Endothelial cell (in vitro differentiated cells): ENCODE measurements at regions not wholly inside any gene's neighbourhood (a gene's known extent, or its start where the extent isn't known, plus 50 kb on each side); places are given as distances from the start of the nearest gene placed in this dataset.
"Not testable (repeated sequence)": the region's sequence is repeated elsewhere in the genome, so short reads cannot be mapped to it uniquely, and the experiment has no call there.

Experiments used
- DNase-seq: peaks from one replicate; pipeline ENCODE4 v3.0.0; 2021; ENCODE audit warnings: low spot score
- H3K27ac Mint-ChIP-seq: one replicate; pipeline ENCODE4 v1.8.0; 2021; ENCODE audit warnings: mixed read lengths, inconsistent platforms; ENCODE audit not compliant: unreplicated experiment
- H3K27me3 Mint-ChIP-seq: one replicate; pipeline ENCODE4 v1.8.0; 2021; ENCODE audit warnings: mild to moderate bottlenecking, moderate library complexity, mixed read lengths, inconsistent platforms; ENCODE audit not compliant: unreplicated experiment
- H3K36me3 Mint-ChIP-seq: one replicate; pipeline ENCODE4 v1.8.0; 2021; ENCODE audit warnings: mild to moderate bottlenecking, low read depth, mixed read lengths, inconsistent platforms; ENCODE audit not compliant: unreplicated experiment
- H3K4me1 Mint-ChIP-seq: one replicate; pipeline ENCODE4 v1.8.0; 2021; ENCODE audit warnings: mild to moderate bottlenecking, mixed read lengths, inconsistent platforms; ENCODE audit not compliant: unreplicated experiment
- H3K4me3 Mint-ChIP-seq: one replicate; pipeline ENCODE4 v1.8.0; 2021; ENCODE audit warnings: mild to moderate bottlenecking, mixed read lengths, inconsistent platforms; ENCODE audit not compliant: unreplicated experiment
- H3K9me3 Mint-ChIP-seq: one replicate; pipeline ENCODE4 v1.8.0; 2021; ENCODE audit warnings: mixed read lengths, inconsistent platforms; ENCODE audit not compliant: unreplicated experiment
- TF ChIP-seq, protein P1 (sequence below): fragments of 200-600 bp; sonication (generic); IDR thresholded peaks from one replicate; pipeline ENCODE4 v1.5.0; 2021; ENCODE audit warnings: antibody characterized with exemption; ENCODE audit not compliant: unreplicated experiment

DNA sequence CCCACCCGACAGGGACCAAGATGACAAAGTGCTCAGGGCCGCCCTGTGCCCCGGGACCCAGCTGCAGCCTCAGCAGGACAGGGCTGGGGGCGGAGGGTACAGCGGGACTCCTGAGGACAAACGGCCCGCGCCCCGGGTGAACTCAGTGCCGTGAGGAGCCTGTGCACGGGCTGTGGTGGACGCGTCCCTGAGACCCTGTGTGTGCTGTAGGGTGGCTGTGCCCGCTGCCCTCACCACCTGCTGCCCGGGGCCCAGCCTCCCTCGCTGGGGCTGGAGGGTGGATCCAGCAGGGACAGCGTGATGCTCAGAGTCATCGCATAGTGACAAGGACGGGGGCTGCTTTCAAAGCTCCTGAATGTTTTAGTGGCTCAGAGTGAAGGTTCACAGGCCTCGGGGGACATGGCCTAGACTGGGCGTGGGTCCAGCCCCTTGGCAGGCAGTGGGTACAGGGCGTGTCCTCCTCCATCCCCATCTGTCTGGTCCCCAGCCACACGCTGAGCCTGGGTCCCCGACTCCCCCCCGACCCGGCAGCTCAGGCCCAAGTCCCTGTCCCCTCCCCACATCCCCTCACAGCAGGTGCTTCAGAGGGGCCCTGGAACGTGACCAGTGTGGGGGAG is 172.7 kb downstream of the TMEM121 start:
- DNase-seq, H3K27ac Mint-ChIP-seq, H3K4me3 Mint-ChIP-seq, H3K4me1 Mint-ChIP-seq: not testable (repeated sequence)
- Mint-ChIP-seq H3K36me3 (peaks cover 36% of the 10 kb centered on the region), H3K27me3 (peaks cover 34% of the 10 kb centered on the region), H3K9me3 (peaks cover 43% of the 10 kb centered on the region)

DNA sequence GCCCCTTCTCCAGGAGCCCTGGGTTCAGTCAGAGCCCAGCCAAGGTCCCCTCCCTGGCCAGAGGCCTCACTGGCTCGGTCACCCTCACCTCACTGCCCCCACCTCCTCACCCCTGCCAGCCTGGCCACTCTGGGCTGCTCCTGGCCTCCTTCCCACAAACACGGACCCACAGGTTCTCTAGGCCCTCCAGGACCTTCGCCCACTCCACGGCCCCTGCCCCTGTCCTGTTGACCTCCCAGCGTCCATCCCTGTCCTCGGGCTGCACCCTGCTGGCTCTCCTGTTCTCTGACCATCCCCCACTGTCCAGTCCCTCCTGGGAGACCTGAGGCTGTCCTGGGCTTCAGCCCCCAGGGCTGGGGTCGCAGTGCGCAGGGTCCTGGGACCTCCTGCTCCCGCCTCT is 173.3 kb downstream of the TMEM121 start:
- H3K4me1 Mint-ChIP-seq, DNase-seq, H3K27ac Mint-ChIP-seq, H3K4me3 Mint-ChIP-seq: not testable (repeated sequence)
- Mint-ChIP-seq H3K27me3 (peaks cover 28% of the 10 kb centered on the region), H3K36me3 (peaks cover 30% of the 10 kb centered on the region), H3K9me3 (peaks cover 36% of the 10 kb centered on the region)

DNA sequence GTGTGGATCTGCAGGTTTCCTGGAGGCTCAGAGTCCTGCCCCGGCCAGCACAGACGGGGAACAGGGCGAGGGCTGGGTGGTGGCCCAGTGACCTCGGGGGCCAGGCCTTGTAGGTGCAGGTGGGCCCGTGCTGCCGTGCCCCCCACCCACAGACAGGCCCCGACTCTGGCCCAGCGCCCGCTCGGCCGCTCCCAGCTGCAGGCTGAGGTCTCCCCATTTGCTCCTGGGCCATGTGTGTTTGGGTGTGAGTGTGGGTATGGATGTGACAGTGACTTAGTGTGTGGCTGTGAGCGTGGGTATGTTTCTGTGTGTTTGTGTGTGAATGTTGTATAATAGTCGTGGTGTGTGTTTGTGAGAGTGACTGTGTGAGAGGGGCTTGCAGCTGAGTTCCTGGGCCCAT is 173.8 kb downstream of the TMEM121 start:
- H3K4me1 Mint-ChIP-seq, DNase-seq: not testable (repeated sequence)
- Mint-ChIP-seq H3K4me3 (peak overlapping the region; percentile 86), H3K36me3 (peaks cover 28% of the 10 kb centered on the region), H3K9me3 (peaks cover 35% of the 10 kb centered on the region), H3K27me3 (peaks cover 26% of the 10 kb centered on the region), H3K27ac (peak overlapping the region; percentile 88)

DNA sequence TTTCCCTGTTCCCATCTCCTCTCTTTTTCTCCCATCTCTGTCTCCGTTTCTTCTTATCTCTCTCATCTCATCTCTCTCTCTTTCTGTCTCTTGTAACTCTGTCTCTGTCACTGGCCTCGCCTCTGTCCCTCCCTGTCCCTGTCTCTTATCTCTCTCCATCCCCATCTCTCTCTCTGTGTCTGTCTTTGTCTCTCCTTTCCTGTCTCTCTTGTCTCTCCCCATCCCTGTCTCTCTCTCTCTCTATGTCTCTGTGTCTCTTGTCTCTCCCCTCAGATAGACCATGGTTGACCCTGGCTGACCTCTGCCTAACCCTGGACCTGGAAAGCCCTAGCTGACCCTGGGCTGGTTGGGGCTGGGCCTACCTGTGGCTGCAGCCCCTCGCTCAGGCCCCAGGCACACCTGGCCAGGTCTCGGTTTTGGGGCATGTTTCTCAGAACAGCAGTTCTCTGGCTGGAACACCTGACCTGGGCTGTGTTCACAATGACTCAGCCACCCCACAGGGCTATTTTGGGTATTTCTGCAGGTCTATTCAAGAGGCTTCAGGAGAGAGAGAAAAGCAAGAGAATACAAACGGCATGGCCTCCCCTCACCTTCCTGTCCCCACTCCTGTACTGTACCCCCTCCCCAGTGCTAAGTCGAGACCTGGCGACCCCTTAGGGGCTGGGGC is 174.4 kb downstream of the TMEM121 start:
- TF ChIP-seq, protein P1, sequence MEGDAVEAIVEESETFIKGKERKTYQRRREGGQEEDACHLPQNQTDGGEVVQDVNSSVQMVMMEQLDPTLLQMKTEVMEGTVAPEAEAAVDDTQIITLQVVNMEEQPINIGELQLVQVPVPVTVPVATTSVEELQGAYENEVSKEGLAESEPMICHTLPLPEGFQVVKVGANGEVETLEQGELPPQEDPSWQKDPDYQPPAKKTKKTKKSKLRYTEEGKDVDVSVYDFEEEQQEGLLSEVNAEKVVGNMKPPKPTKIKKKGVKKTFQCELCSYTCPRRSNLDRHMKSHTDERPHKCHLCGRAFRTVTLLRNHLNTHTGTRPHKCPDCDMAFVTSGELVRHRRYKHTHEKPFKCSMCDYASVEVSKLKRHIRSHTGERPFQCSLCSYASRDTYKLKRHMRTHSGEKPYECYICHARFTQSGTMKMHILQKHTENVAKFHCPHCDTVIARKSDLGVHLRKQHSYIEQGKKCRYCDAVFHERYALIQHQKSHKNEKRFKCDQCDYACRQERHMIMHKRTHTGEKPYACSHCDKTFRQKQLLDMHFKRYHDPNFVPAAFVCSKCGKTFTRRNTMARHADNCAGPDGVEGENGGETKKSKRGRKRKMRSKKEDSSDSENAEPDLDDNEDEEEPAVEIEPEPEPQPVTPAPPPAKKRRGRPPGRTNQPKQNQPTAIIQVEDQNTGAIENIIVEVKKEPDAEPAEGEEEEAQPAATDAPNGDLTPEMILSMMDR = no peak
- H3K4me3 Mint-ChIP-seq = peak overlapping the region; percentile 86
- H3K27me3 Mint-ChIP-seq = peaks cover 27% of the 10 kb centered on the region
- H3K27ac Mint-ChIP-seq = peak overlapping the region; percentile 88
- H3K36me3 Mint-ChIP-seq = peaks cover 29% of the 10 kb centered on the region
- H3K9me3 Mint-ChIP-seq = peaks cover 37% of the 10 kb centered on the region
- H3K4me1 Mint-ChIP-seq = no peaks in the 10 kb centered on the region
- DNase-seq = no peak

DNA sequence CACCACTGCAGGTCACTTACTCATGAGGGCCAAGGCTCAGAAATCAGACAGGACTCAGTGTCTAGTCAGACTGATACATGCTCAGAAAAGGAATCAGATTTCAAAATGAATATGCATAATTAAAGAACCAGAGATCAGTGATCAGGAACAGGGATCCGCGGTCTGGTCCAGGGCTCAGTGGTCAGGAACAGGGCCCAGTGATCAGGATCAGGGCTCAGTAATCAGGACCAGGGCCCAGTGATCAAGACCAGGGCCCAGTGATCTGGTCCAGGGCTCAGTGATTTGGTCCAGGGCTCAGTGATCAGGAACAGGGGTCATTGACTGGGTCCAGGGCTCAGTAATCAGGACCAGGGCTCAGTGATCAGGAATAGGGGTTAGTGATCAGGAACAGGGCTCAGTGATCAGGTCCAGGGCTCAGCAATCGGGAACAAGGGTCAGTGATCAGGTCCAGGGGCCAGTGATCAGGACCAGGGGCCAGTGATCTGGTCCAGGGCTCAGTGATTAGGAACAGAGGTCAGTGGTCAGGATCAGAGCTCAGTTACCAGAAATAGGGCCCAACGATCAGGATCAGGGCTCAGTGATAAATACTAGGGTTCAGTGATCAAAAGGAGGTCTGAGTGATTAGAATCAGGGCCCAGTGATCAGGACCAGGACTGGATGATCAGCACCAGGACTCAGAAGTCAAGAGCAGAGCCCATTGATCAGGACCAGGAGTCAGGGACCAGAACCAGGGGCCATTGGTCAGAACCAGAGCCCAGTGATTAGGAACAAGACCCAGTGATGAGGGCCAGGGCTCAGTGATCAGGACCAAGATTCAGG is 175.3 kb downstream of the TMEM121 start:
- DNase-seq = no peak
- H3K4me1 Mint-ChIP-seq = no peaks in the 10 kb centered on the region
- no peak overlapping the region for H3K4me3 Mint-ChIP-seq
- H3K9me3 Mint-ChIP-seq = peaks cover 37% of the 10 kb centered on the region
- peaks cover 27% of the 10 kb centered on the region for H3K27me3 Mint-ChIP-seq
- no peak overlapping the region for H3K27ac Mint-ChIP-seq
- H3K36me3 Mint-ChIP-seq = peaks cover 29% of the 10 kb centered on the region
- TF ChIP-seq, protein P1 = no peak

DNA sequence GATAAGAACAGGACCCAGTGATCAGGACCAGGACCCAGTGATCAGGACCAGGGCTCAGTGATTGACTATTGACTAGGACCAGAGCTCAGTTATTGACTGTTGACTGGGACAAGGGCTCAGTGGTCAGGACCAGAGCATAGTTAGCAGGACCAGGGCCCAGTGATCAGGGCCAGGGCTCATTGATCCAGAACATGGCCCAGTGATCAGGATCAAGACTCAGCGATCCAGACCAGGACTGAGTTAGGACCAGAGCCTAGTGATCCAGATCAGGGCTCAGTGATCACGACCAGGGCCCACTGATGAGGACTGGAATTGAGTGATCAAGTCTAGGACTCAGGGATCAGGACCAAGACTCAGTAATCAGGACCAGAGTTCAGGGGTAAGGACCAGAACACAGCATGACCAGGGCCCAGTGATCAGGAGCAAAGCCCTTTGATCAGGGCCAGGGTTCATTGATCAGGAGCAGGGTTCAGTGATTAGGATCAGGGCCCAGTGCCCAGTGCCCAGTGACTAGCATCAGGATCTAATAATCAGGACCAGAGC is 176.0 kb downstream of the TMEM121 start:
- Mint-ChIP-seq H3K36me3 (peaks cover 29% of the 10 kb centered on the region), H3K9me3 (peaks cover 37% of the 10 kb centered on the region), H3K4me1 (no peaks in the 10 kb centered on the region)

DNA sequence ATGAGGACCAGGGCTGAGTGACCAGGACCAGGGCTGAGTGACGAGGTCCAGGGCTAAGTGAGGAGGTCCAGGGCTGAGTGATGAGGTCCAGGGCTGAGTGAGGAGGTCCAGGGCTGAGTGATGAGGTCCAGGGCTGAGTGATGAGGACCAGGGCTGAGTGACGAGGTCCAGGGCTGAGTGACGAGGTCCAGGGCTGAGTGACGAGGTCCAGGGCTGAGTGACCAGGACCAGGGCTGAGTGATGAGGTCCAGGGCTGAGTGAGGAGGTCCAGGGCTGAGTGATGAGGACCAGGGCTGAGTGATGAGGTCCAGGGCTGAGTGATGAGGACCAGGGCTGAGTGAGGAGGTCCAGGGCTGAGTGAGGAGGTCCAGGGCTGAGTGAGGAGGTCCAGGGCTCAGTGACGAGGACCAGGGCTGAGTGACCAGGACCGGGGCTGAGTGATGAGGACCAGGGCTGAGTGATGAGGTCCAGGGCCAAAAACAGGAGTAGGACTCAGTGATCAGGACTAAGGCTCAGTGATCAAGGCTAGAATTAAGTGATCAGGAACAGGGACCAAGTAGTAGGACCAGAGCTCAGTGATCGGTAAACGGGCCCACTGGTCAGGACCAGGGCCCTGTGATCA is 176.8 kb downstream of the TMEM121 start:
- H3K4me3 Mint-ChIP-seq, DNase-seq, H3K4me1 Mint-ChIP-seq, H3K27ac Mint-ChIP-seq: not testable (repeated sequence)
- Mint-ChIP-seq H3K36me3 (peaks cover 25% of the 10 kb centered on the region), H3K9me3 (peaks cover 32% of the 10 kb centered on the region), H3K27me3 (peaks cover 25% of the 10 kb centered on the region)

More for the DNA sequence above, 176.0 kb downstream of the TMEM121 start:
- no peak for DNase-seq
- TF ChIP-seq, protein P1 = no peak
- H3K27ac Mint-ChIP-seq = no peak overlapping the region
- H3K4me3 Mint-ChIP-seq = no peak overlapping the region
- peaks cover 27% of the 10 kb centered on the region for H3K27me3 Mint-ChIP-seq

DNA sequence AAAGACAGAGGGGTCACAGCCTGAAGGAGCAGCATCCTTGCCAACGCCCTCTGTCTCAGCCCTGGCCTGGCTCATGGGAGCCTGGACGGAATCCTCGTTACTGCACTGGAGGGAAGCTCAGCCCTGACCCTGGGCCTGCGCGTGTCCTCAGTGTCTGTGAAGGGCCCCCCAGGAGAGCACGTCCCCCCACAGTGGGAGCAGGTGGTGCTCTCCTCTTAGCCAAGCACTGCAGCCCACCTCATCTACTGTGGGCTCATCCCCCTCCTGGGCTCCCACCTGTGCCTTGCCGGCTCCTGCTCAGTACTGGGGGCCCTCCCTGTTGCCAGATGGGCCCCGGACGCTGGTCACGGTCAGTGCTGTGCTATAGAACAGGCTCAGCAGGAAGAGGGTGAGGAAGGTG is 177.7 kb downstream of the TMEM121 start:
- peaks cover 29% of the 10 kb centered on the region for H3K9me3 Mint-ChIP-seq
- H3K4me3 Mint-ChIP-seq, H3K4me1 Mint-ChIP-seq, H3K27ac Mint-ChIP-seq, DNase-seq: not testable (repeated sequence)
- peaks cover 22% of the 10 kb centered on the region for H3K36me3 Mint-ChIP-seq
- peaks cover 23% of the 10 kb centered on the region for H3K27me3 Mint-ChIP-seq
